GM23338 (cell line): ENCODE measurements at regions not wholly inside any gene's neighbourhood (a gene's known extent, or its start where the extent isn't known, plus 50 kb on each side); places are given as distances from the start of the nearest gene placed in this dataset.

ENCODE experiments used
- ATAC-seq: fragments of 200-7000 bp; cut with Tn5 transposase; 3 replicates; pipeline ENCODE4 v1.9.1; 2020
- DNase-seq: peaks from one replicate; pipeline ENCODE4 v3.0.0-alpha.2; 2015; ENCODE audit warnings: low spot score
- H2AFZ ChIP-seq: fragments of 200-600 bp; sonication (generic); 2 replicates; pipeline ENCODE4 v1.8.0; 2016; ENCODE audit warnings: antibody characterized with exemption, mild to moderate bottlenecking, moderate library complexity
- H3F3A ChIP-seq: fragments of 200-600 bp; sonication (generic); replicated peaks from 2 replicates; pipeline ENCODE4 v1.8.0; 2017; ENCODE audit warnings: antibody characterized with exemption, mixed run types, low read depth
- H3K27ac ChIP-seq: fragments of 200-600 bp; sonication (generic); 2 replicates; pipeline ENCODE4 v1.6.1; 2016; ENCODE audit warnings: low read depth
- H3K27me3 ChIP-seq: fragments of 200-600 bp; sonication (generic); 2 replicates; pipeline ENCODE4 v1.8.0; 2016; ENCODE audit warnings: mild to moderate bottlenecking, mixed run types, moderate library complexity; ENCODE audit not compliant: insufficient read depth
- H3K36me3 ChIP-seq: fragments of 200-600 bp; sonication (generic); 2 replicates; pipeline ENCODE4 v1.8.0; 2016; ENCODE audit warnings: mild to moderate bottlenecking; ENCODE audit not compliant: insufficient read depth
- H3K4me1 ChIP-seq: fragments of 200-600 bp; sonication (generic); 2 replicates; pipeline ENCODE4 v1.8.0; 2016; ENCODE audit warnings: mild to moderate bottlenecking, moderate library complexity; ENCODE audit not compliant: insufficient read depth
- H3K4me2 ChIP-seq: fragments of 200-600 bp; sonication (generic); 2 replicates; pipeline ENCODE4 v1.7.1; 2017; ENCODE audit warnings: mixed run types
- H3K4me3 ChIP-seq: fragments of 200-600 bp; sonication (generic); 2 replicates; pipeline ENCODE4 v1.6.1; 2016; ENCODE audit warnings: mixed run types
- H3K79me2 ChIP-seq: fragments of 200-600 bp; sonication (generic); replicated peaks from 2 replicates; pipeline ENCODE4 v1.8.0; 2017; ENCODE audit warnings: mild to moderate bottlenecking; ENCODE audit not compliant: insufficient read depth
- H3K9me2 ChIP-seq: fragments of 200-600 bp; sonication (generic); 2 replicates; pipeline ENCODE4 v1.8.0; 2017; ENCODE audit not compliant: insufficient read depth
- H4K20me1 ChIP-seq: fragments of 200-600 bp; sonication (generic); replicated peaks from 2 replicates; pipeline ENCODE4 v1.8.0; 2017; ENCODE audit warnings: mild to moderate bottlenecking; ENCODE audit not compliant: insufficient read depth
- H3K27ac Mint-ChIP-seq: 2 replicates; pipeline ENCODE4 v1.8.0; 2020; ENCODE audit warnings: inconsistent platforms, mild to moderate bottlenecking, moderate library complexity, mixed read lengths
- H3K27me3 Mint-ChIP-seq: 3 replicates; pipeline ENCODE4 v1.8.0; 2022; ENCODE audit warnings: low read depth, mild to moderate bottlenecking, moderate library complexity, mixed read lengths, inconsistent platforms; ENCODE audit not compliant: insufficient read depth, poor library complexity
- H3K36me3 Mint-ChIP-seq: 3 replicates; pipeline ENCODE4 v1.8.0; 2021; ENCODE audit warnings: low read depth, mild to moderate bottlenecking, inconsistent platforms, moderate library complexity, mixed read lengths
- H3K4me1 Mint-ChIP-seq: 3 replicates; pipeline ENCODE4 v1.8.0; 2020; ENCODE audit warnings: mild to moderate bottlenecking, inconsistent platforms, mixed read lengths
- H3K4me3 Mint-ChIP-seq: 3 replicates; pipeline ENCODE4 v1.8.0; 2021; ENCODE audit warnings: moderate library complexity, mild to moderate bottlenecking, inconsistent platforms, mixed read lengths
- H3K9me3 Mint-ChIP-seq: 3 replicates; pipeline ENCODE4 v1.8.0; 2020; ENCODE audit warnings: moderate library complexity, mild to moderate bottlenecking, inconsistent platforms, mixed read lengths
- CREB1 ChIP-seq: fragments of 250-450 bp; sonication (Bioruptor Pico); IDR thresholded peaks from 2 replicates; pipeline ENCODE4 v1.5.0; 2020; ENCODE audit warnings: low read depth, mild to moderate bottlenecking, moderate library complexity
- CTCF ChIP-seq, 2 experiments: fragments of 200-600 bp in 1 of 2; sonication (generic) in 1 of 2; conservative IDR thresholded peaks; 2 replicates each; pipeline versions ENCODE4 v1.5.1 to v1.6.1; 2016 to 2017; ENCODE audit warnings: antibody characterized with exemption in 2 of 2, low read depth in 2 of 2, mild to moderate bottlenecking in 2 of 2, moderate library complexity in 1 of 2
- ETS1 ChIP-seq: IDR thresholded peaks from 2 replicates; pipeline ENCODE4 v1.6.1; 2016; ENCODE audit warnings: antibody characterized with exemption
- EZH2 ChIP-seq: fragments of 200-600 bp; sonication (generic); IDR thresholded peaks from one replicate; pipeline ENCODE4 v1.8.0; 2017; ENCODE audit warnings: antibody characterized with exemption, mild to moderate bottlenecking, low read depth; ENCODE audit not compliant: unreplicated experiment
- EZH2phosphoT487 ChIP-seq: fragments of 200-600 bp; sonication (generic); IDR thresholded peaks from one replicate; pipeline ENCODE4 v1.8.1; 2018; ENCODE audit warnings: antibody characterized with exemption; ENCODE audit not compliant: unreplicated experiment
- NANOG ChIP-seq: IDR thresholded peaks from 2 replicates; pipeline ENCODE4 v1.6.1; 2016; ENCODE audit warnings: antibody characterized with exemption, borderline replicate concordance
- POLR2AphosphoS5 ChIP-seq: IDR thresholded peaks from 2 replicates; pipeline ENCODE4 v1.6.1; 2016; ENCODE audit warnings: antibody characterized with exemption, low read depth
- REST ChIP-seq: IDR thresholded peaks from one replicate; pipeline ENCODE4 v1.6.1; 2018; ENCODE audit warnings: antibody characterized with exemption; ENCODE audit not compliant: unreplicated experiment
- STAT1 ChIP-seq: IDR thresholded peaks from one replicate; pipeline ENCODE4 v1.6.1; 2016; ENCODE audit warnings: antibody characterized with exemption; ENCODE audit not compliant: unreplicated experiment
- ZNF114 ChIP-seq: fragments of 250-450 bp; sonication (Bioruptor Pico); IDR thresholded peaks from 2 replicates; pipeline ENCODE4 v1.5.0; 2020; ENCODE audit warnings: mild to moderate bottlenecking, moderate library complexity
- ZNF331 ChIP-seq: fragments of 250-450 bp; sonication (Bioruptor Pico); IDR thresholded peaks from 2 replicates; pipeline ENCODE4 v1.5.0; 2020; ENCODE audit warnings: low read depth, mild to moderate bottlenecking, moderate library complexity

GRCh38 chr20:60664106-60664505 is 588.0 kb upstream of the CDH4 start:
- H3K27ac ChIP-seq = no peak overlapping the region
- no peaks in the 10 kb centered on the region for H3K4me1 ChIP-seq
- no peak overlapping the region for H2AFZ ChIP-seq
- no peak for DNase-seq
- Mint-ChIP-seq H3K27me3 (peaks cover 8% of the 10 kb centered on the region), H3K4me3 (no peak overlapping the region), H3K36me3 (no peaks in the 10 kb centered on the region), H3K27ac (no peak overlapping the region), H3K4me1 (peaks cover 18% of the 10 kb centered on the region), H3K9me3 (no peaks in the 10 kb centered on the region; the same call in 2 of the 3 replicates)
- ATAC-seq = no peak
- H3K36me3 ChIP-seq = no peaks in the 10 kb centered on the region
- no peaks in the 10 kb centered on the region for H3K79me2 ChIP-seq
- no peak overlapping the region for H3K4me3 ChIP-seq
- no peaks in the 10 kb centered on the region for H3K27me3 ChIP-seq
- TF ChIP-seq CTCF (conservative IDR thresholded peaks at IDR 0.05; ENCODE audit: low read depth in 2 of 2) (no peak), ZNF331 (CRISPR knock-in tag) (no peak), ETS1 (no peak), ZNF114 (CRISPR knock-in tag) (no peak), CREB1 (no peak), POLR2AphosphoS5 (no peak), NANOG (no peak), EZH2phosphoT487 (no peak), REST (no peak), STAT1 (no peak)
- H3F3A ChIP-seq = no peaks in the 10 kb centered on the region
- H4K20me1 ChIP-seq = no peaks in the 10 kb centered on the region
- no peaks in the 10 kb centered on the region; the same call in 1 of the 2 replicates for H3K9me2 ChIP-seq
- H3K4me2 ChIP-seq = no peak overlapping the region

GRCh38 chr20:60667641-60668040 is 584.4 kb upstream of the CDH4 start:
- H3K9me3 Mint-ChIP-seq = no peaks in the 10 kb centered on the region; the same call in 2 of the 3 replicates
- Histone ChIP-seq H3K4me1 (no peaks in the 10 kb centered on the region), H3K9me2 (no peaks in the 10 kb centered on the region; the same call in 1 of the 2 replicates), H3K36me3 (no peaks in the 10 kb centered on the region), H4K20me1 (no peaks in the 10 kb centered on the region), H3K27me3 (no peaks in the 10 kb centered on the region), H3K4me3 (no peak overlapping the region), H3K79me2 (no peaks in the 10 kb centered on the region), H3F3A (no peaks in the 10 kb centered on the region), H3K27ac (no peak overlapping the region), H2AFZ (no peak overlapping the region), H3K4me2 (no peak overlapping the region)
- no peaks in the 10 kb centered on the region for H3K36me3 Mint-ChIP-seq
- peaks cover 3% of the 10 kb centered on the region for H3K27me3 Mint-ChIP-seq
- no peak overlapping the region for H3K4me3 Mint-ChIP-seq
- peaks cover 3% of the 10 kb centered on the region for H3K4me1 Mint-ChIP-seq
- ATAC-seq (no peak), DNase-seq (no peak)
- no peak overlapping the region for H3K27ac Mint-ChIP-seq
- TF ChIP-seq STAT1 = no peak
- no peak for TF ChIP-seq REST
- TF ChIP-seq EZH2 = no peak
- no peak for TF ChIP-seq EZH2phosphoT487
- no peak for TF ChIP-seq CREB1
